T1000 (cell line): ENCODE measurements at regions not wholly inside any gene's neighbourhood (a gene's known extent, or its start where the extent isn't known, plus 50 kb on each side); places are given as distances from the start of the nearest gene placed in this dataset.

ENCODE experiments used
- DNase-seq: peaks from one replicate; lab custom pipeline; 2025; ENCODE audit warnings: mixed read lengths; lab: John Stamatoyannopoulos, UW

DNA sequence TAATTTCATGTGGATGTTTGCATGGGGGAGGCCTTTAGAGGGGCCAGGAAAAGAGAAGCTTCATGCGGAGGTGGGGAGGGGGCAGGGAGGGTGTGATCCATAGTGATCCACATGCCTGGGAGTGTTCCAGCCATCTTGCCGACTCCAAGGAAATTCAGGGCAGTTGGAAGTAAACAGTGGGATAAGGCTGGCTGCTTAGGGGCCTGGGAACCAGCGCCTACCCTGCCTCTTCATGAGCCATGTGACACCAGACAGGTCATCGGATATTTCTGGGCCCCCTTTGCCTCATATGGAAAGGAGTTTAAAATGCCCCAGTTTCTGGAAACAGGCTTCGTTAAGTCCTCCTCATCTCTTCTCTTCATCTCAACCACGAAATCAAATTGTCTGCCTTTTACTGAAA lies 983.2 kb downstream of the BCL11B start:
- DNase-seq: no peak

DNA sequence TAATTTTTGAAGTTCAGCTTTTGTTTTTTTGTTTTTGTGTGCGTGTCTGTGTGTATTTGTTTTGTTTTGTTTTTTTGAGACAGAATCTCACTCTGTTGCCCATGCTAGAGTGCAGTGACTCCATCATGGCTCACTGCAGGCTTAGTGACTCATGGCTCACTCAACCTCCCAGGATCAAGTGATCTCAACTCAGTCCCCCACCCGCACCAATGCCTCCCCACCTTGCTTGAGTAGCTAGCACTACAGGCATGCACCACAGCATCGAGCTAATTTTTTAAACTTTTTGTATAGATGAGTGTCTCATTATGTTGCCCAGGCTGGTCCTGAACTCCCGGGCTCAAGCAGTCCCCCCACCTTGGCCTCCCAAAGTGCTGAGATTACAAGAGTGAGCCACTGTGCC lies 981.4 kb downstream of the BCL11B start:
- DNase-seq: no peak

DNA sequence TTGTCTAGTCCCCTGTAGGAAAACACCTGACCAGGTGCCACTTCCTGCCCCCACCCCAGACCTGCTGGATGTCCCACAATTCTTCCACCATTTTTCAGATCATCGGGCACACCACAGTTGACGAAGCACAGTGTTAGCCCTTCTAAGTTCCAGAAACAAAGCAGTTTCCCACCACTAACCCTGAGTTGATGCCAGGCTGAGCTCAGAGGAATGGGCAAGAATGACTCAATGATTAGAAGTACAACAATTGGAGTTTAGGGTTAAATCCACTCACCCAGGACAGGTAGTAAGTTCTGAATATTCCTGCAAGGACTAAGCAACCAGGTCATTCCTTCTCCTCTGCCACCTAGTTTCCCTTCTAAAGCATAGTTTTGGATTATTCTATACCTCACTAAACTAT lies 979.8 kb downstream of the BCL11B start:
- no peak for DNase-seq

DNA sequence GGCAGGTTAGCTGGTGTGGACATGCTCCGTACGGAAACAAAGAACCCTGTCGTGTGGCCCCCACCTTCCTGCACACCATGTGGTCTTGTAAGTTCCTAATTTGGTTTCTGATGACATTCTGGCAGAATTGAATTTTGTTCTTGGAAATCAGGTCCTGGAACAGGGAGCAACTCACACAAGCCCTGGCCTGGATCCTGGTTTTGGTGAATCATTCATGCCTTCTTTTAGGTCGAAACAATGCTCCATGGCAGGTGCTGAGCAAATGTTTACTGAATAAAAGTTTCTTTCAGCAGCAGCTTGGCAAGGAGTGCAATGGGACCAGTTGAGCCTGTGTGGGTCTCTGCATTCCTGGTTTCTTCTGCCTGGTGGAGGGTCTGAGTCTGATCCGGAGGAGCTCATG lies 978.4 kb downstream of the BCL11B start:
- no peak for DNase-seq

DNA sequence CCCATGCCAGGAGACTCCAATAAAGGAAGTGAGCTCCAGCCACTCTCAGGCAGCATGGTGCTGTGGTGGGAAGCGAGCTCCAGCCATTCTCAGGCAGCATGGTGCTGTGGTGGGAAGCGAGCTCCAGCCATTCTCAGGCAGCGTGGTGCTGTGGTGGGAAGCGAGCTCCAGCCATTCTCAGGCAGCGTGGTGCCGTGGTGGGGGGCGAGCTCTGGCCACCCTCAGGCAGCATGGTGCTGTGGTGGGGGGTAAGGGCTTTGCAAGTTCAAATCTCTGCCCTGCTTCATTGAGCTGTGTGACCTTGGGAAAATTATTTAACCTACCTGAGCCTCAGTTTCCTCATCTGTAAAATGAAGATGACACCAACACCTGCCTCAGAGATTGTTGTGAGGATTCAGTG lies 975.1 kb downstream of the BCL11B start:
- no peak for DNase-seq

DNA sequence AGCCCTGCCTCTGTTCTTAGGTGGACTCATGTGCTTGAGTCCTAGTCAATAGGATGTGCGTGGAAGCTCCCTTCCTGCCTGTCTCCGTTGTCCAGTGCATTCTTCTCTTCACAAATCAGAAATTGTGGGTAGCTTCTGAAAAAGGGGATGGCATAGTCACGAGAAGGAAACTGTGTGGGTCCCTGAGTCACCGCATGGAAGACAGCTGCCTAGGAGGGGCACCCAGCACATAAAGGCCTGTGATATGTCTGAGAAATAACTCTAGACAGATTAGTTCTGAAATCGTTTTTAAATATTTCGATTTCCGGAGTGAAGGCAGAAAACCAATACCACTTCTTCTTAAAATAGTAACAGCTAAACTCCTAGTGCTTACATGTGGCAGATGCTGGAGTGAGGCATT lies 974.4 kb downstream of the BCL11B start:
- DNase-seq: no peak

DNA sequence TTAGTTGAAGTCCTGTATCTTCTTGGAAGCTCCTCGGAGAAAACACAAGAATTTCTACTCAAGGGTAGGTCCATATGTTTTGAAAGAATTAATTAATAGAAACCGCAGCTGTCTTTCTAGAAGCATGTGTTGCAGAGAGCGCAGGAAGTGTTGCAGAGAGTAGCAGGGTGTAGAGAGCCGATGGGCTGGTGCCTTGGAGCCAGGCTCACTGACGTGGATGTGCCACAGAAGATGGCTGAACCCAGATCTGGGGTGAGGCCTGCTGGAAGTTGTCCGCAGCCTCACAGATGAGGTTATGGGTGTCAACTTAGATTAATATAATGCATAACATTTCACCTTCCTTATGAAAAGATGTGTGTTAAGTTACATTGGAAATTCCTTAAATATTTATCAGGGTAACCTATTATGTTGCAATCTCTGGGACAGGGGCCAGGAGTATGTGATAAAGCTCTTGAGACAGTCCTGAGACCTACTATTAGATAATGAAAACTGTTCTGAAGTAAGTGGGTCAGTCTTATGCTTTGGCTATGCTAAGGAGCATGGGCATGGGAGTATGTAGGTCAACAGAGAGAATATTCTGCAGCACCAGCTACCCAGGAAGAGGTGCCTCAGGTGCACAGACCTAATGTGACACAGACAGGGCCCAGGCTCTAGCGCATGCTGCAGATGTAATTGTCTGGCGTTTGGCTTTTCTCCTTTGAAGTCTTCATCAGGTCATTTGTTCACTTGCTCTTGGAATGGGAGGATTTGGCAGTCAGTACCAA lies 973.3 kb downstream of the BCL11B start:
- DNase-seq: no peak

DNA sequence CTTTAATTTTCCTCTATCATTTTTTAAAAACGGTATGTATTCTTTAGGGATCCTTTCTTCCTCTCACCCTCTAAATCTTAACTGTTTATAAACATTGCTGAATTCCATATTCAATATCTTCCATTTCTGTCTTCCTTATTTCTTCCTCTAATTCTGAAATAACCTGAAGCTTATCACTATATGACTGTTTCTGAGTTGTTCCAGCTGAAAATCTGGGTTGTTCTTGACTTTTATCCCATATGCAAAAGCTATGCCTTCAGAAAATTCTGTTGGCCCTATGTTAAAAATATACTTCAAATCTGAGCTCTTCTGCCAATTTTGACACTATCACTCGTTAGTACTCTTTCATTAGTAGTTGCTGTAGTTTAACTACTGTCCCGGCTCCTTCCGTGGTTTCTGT lies 970.3 kb downstream of the BCL11B start:
- no peak for DNase-seq

DNA sequence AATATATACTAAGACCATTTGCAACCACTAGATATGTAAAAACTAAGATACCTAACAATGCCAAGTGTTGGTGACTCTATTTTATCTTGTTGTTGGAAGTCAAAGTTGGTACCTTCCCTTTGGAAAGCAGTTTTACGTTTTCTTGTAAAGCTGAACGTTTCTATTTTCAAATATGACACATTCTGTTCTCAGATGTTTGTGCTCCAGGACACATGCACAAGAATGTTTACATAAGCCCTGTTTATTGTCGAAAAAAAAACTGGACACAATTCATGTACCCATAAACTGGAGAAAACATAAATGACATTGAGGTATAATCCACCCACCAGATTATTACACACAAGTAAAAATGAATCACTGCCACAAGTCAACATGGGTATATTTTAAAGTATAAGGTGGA lies 967.4 kb downstream of the BCL11B start:
- DNase-seq: no peak

DNA sequence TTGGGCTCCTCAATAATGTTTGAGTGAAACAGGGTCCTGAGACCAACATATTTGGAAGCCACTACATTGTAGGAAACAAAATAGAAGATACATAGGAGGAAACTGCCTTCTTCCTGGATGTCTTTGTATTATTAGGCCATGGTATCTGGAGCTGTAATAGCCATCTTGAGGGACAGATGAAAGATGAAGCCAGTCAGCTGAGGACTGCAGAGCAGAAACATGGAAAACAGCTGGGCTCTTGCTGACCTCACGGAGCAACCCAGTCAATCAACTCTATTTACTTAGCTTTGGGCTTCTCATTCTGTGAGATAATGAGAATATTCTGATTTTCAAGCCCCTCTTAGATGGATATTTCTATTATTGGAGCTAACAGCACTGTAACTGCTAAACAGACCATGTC lies 962.4 kb downstream of the BCL11B start:
- no peak for DNase-seq

DNA sequence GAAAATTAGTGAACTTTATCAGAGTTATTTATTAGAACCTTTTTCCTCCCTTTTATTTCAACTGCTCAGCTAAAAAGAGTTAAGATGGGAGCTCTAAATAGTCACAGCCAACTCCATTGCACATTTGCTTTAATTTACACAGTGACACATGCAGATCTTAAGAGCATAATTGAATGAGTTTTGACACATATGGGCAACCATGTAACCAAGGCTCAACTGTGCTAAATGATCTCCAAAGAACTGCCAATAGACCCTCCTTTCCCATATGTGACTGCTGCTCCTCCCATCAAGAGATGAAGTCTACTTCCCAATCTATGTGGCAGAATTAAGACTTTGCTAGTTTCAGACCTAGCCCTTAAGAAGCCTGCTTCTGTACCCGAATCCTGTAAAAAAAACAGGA lies 960.0 kb downstream of the BCL11B start:
- no peak for DNase-seq

DNA sequence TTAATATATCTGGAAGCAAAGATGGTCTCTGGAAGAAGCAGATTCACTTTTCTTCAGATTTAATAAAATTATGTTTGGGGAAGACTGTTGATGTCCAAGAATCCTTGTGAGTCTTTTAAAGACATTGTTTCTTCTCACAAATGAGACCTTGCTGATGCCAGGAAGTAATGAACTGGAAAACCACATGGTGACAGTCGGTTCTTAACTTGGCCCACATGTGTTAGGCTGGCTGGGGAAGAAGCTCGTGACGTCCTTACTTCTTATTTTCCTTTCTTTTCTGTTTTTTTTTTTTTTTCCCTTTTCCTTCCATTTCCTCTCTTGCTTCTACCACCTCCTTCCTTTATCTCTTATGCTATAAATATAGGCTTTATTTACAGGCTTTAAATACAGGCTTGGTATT lies 950.2 kb downstream of the BCL11B start:
- no peak for DNase-seq

DNA sequence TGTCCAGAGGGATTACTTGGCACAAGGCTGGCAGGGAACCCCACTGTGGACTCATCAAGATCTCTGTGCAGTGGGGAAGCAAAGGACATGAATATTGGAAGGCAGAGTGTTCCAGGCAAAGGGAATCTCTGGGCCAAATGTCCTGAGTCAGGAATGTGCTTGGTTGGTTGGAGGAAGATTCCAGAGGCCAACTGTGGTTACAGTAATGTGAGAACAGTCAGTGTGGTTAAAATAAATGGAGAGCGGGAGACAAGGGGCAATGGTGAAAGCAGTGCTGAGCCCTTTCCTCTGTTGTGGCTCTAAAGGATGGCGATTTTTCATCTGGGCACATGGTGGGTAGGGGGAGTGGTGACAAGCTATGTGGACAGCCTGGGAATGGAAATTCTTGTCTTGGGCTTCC lies 948.2 kb downstream of the BCL11B start:
- DNase-seq: no peak

DNA sequence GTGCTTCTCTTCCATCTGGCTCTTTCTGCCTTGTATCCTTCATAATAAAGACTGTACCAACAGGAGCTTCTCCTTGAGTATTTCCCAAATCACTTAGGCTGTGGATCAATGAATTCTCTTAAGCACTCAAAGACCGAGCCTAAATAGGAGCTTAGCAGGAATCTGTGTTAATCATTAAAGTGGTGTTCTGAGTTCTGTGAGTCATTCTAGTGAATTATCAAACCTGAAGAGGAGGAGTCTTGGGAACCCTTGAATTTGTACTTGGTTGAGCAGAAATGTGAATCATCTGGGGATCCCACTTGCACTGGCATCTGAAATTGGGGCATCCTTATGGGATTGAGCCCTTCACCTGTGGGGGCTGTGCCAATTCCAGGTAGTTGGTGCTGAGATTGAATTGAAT lies 946.2 kb downstream of the BCL11B start:
- no peak for DNase-seq

DNA sequence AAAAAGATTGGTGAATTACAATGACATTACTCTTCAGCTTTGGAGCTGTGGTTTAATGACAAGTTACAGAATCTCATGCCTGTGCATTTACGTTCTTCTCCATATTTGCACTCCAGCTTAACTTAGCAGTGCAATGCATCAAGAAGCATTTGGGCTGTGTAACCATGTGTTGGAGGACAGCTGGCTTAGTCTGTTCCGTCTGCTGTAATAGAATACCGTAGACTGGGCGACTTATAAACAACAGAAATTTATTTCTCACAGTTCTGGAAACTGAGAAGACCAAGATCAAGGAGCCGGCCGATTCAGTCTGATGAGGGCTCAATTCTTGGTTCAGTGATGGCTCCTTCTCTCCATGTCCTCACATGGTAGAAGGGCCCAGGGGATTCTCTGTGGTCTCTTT lies 943.5 kb downstream of the BCL11B start:
- DNase-seq: no peak

DNA sequence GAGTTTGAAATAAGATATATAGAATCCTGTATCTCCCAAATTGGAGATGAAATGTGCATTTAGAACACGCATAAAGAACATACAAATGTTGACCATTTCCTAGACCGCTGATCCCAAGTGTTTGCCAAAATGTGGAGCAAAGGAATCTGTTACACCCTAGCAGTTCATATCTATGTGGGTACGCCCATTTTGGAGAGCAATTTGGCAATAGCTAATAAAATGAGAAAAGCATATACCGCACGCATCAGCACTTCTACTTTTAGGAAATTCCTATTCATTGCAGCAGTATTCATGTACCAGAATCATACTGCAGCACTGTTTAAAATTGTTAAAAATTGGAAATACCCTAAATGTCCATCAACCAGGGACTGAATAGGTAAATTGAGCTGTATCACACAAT lies 937.8 kb downstream of the BCL11B start:
- no peak for DNase-seq

DNA sequence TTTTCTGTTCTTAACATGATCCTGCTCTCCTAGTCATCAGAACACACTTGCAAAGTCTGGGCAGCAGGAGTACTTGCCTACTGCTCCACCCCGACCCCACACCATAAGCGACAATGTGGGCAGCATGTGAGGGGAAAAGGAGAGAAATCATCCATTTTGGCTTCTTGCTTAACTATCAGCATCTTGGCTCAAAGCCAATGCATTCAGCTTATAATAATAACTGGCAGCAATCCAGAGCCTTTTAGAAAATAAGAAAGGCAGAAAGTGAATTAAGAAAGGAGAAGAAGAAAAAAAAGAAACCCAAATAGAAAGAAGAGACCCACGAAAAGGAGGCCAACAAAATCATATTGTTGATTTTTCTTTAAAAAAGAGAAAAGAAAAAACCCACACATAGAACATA lies 930.8 kb downstream of the BCL11B start:
- no peak for DNase-seq

DNA sequence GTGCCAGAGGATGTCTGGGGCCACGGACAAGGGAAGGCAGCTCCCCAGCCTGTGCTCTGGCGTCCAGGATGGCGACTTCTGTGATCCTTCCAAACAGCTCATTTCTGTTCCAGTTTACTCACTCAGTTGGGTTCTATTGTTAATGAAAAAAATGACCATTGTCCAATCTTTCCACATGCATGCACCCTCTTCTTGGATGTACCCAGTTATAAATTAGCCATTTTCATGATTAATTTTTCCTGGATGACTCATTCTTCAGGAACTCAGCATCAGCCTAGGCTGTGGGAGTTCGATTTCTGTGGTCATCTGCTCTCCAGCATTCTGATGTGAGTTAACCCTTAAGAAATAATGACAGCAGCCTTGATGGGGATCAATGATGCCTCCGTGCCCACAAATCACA lies 926.8 kb downstream of the BCL11B start:
- no peak for DNase-seq

DNA sequence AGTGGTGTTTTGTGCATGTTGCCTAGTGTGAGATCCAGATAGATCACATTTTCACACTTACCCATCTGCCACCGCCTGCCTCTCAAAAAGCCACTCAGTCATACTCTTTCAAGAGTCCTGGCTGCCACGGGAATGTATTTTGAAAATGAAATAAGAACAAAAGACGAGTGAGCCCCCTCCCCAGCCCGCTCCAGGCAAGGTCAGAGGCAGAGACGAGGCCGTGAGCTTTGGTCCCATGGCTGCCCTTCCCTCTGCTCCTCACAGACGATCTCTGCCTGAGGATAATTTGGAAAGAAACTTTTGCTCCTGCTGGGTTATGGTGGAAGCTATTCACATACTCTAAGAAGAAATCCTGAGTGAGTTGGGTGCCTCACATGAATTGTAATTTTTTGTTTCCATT lies 924.3 kb downstream of the BCL11B start:
- no peak for DNase-seq

DNA sequence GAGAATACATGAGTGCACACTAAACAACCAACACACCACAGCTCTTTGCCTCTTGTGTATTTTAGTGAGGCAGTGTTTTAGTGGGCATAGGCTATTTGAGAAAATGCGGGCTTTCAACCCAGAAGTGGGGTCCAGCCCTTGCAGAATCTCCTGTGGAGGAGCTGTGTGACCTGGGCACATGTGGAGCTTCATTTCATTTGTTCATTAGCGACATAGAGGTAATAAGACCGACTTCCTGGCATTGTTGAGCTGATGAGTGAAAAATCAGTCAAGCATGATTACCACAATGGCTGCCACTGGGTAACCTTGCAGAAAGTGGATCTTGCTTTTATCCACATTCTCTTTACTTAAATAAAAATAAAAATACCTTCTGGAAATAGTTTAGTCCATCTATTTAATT lies 923.5 kb downstream of the BCL11B start:
- no peak for DNase-seq

DNA sequence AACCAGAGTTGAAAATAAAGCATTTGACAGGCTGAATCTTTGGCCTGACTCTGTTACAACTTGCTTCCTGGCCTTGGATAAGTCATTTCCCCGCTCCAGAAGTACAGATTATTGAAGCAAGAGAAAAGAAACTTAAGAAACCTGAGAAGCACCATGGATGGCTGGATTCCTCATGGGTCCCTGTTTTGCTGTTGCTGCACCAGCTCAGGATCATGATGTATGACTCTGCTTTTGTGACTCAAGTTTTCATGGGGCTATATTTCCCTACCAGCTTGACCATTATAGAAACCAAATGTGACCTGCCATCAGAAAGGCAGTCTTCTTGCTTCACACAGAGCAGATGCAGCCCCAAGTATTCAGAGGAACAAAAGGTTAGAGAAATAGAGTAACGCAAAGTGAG lies 921.8 kb downstream of the BCL11B start:
- DNase-seq: no peak

DNA sequence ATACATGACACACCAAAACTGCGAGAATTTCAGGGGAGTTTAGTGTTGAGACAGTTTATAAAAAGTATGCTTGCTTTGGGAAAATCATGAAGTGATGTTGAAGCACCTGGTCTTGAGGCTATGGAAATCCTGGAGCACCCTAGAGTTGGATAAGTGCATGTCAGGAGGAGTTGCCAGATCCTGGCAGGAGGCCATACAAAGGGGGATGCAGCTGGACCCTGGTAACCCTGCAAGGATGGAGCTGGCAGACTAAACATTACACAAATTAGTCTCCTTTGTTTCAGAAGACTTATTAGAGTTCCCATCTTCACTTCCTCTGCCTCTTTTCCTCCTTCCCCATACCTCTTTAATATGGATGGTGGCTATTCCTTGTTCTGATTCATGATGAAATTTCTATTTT lies 907.0 kb downstream of the BCL11B start:
- DNase-seq: no peak

DNA sequence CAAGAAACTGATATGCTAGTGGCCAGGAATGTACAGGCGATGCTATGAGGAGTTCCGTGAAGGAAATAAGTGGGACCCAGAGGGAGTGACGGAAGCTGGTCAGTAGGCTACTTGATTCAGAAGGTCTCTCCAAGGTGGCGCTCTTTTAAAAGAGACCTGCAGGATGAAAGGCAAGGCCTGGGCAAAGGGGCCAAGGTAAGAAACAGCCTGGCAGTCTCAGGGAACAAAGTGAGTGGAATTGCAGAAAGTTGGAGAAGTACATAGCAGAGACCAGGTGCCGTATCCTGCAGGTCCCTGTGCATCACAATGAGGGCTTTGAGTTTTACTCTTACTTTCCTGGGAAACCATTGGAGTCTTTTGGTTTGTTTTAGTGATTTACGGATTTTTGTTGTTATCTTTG lies 905.6 kb downstream of the BCL11B start:
- DNase-seq: no peak

DNA sequence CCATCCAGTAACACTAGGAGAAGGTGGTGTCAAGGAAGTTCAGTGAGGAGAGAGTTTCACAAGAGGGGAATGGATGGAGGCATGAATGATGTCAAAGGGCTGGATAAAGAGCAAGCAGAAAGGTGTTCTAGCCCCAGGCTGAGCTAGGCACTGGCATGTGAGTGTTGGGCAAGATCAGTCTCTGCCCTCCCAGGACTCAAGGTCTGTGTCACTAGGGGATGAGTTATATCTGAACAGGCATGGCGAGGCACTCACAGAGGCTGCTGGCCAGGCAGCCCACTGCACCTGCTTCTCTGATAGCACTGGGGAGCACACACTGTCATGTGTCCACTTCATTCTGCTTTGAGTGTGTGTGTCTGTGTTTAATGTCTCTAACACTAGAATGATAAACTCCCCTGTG lies 903.8 kb downstream of the BCL11B start:
- DNase-seq: no peak

DNA sequence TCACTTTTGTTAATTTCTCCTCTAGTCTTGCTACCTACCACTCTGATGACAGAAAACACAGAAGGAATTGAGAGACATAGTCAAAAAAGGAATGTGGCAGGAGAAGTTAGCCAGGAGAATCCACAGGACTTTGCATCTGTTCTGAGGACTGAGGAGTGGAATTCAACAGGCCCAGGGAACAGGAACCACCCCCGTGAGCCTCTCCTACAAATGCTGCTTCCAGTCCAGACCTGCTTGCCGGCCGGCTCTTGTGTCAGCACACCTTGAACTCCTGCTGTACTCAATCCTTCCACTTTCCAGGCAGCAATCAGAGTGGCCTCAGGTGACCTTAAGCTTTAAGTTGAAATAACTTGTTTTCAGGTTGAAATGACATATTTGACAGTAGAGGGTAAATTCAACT lies 903.1 kb downstream of the BCL11B start:
- no peak for DNase-seq
